Endothelial cell of umbilical vein (primary cell): ENCODE measurements at regions not wholly inside any gene's neighbourhood (a gene's known extent, or its start where the extent isn't known, plus 50 kb on each side); places are given as distances from the start of the nearest gene placed in this dataset.

Experiments used
- BruUV-seq: library from RNA; stranded (reverse); fragments of 400-500 nt; replicated peaks from 2 replicates; lab custom pipeline; 2021; lab: Mats Ljungman, UMichigan
- CTCF ChIA-PET: fragments of 300-600, 350-600 bp; sonication (Branson Sonifier 250); formaldehyde crosslinking; loops from one replicate; lab custom pipeline; 2021; ENCODE audit warnings: antibody characterized with exemption, inconsistent platforms; lab: Charles Lee
- POLR2A ChIA-PET: fragments of 300-600, 350-600 bp; sonication (Branson Sonifier 250); formaldehyde crosslinking; loops from one replicate; lab custom pipeline; 2021; ENCODE audit warnings: antibody characterized with exemption, inconsistent platforms; lab: Charles Lee
- DNase-seq: peaks from one replicate; pipeline ENCODE4 v3.0.0-alpha.2; 2011; ENCODE audit warnings: low read depth, low spot score
- FAIRE-seq: peaks from 2 replicates; lab custom pipeline; 2011; peaks lifted over from hg19 to GRCh38; lab: Jason Lieb, UNC
- H2AFZ ChIP-seq: 2 replicates; pipeline ENCODE4 v1.6.0; 2012; ENCODE audit warnings: low read depth, low read length, control low read depth, inconsistent platforms
- H3K27ac ChIP-seq: 2 replicates; pipeline ENCODE4 v1.5.1; 2011; ENCODE audit warnings: low read depth, mild to moderate bottlenecking, control low read depth, low read length, moderate library complexity; ENCODE audit not compliant: insufficient read depth
- H3K27me3 ChIP-seq, 2 experiments: 2 replicates each; pipeline versions ENCODE4 v1.6.0 to v1.6.1; 2011; ENCODE audit warnings: low read length in 2 of 2, mixed read lengths in 1 of 2; ENCODE audit not compliant: control insufficient read depth in 2 of 2, insufficient read depth in 2 of 2
- H3K36me3 ChIP-seq, 2 experiments: 2 replicates in 1 of 2; 3 replicates in 1 of 2; pipeline ENCODE4 v1.5.1; 2011; ENCODE audit warnings: low read length in 2 of 2, mild to moderate bottlenecking in 1 of 2, moderate library complexity in 1 of 2; ENCODE audit not compliant: control insufficient read depth in 2 of 2, insufficient read depth in 2 of 2; ENCODE audit errors: extremely low read depth in 1 of 2
- H3K4me1 ChIP-seq: 3 replicates; pipeline ENCODE4 v1.5.1; 2011; ENCODE audit warnings: mild to moderate bottlenecking, low read length; ENCODE audit not compliant: control insufficient read depth, insufficient read depth; ENCODE audit errors: extremely low read depth
- H3K4me2 ChIP-seq: 2 replicates; pipeline ENCODE4 v1.6.1; 2011; ENCODE audit warnings: low read length, control low read depth, mixed read lengths; ENCODE audit not compliant: insufficient read depth
- H3K4me3 ChIP-seq, 3 experiments: fragments of 200-600 bp in 1 of 3; sonication (generic), shearing (Covaris generic) in 1 of 3; replicated peaks in 1 of 3; 2 replicates each; pipeline ENCODE4 v1.5.1; 2011 to 2016; ENCODE audit warnings: control low read depth in 3 of 3, low read length in 3 of 3, mild to moderate bottlenecking in 2 of 3, inconsistent platforms in 1 of 3, low read depth in 1 of 3, moderate library complexity in 1 of 3; ENCODE audit not compliant: insufficient read depth in 1 of 3
- H3K79me2 ChIP-seq: 2 replicates; pipeline ENCODE4 v1.6.0; 2012; ENCODE audit warnings: low read length, inconsistent platforms; ENCODE audit not compliant: control insufficient read depth, insufficient read depth
- H3K9ac ChIP-seq: replicated peaks from 2 replicates; pipeline ENCODE3; 2011; ENCODE audit warnings: low read length, control low read depth; ENCODE audit not compliant: insufficient read depth; ENCODE audit errors: extremely low read depth
- H3K9me1 ChIP-seq: replicated peaks from 3 replicates; pipeline ENCODE4 v1.6.0; 2011; ENCODE audit warnings: mild to moderate bottlenecking, low read length; ENCODE audit not compliant: control insufficient read depth, insufficient read depth; ENCODE audit errors: extremely low read depth
- H3K9me3 ChIP-seq: replicated peaks from 2 replicates; pipeline ENCODE4 v1.5.1; 2012; ENCODE audit warnings: low read length, inconsistent platforms; ENCODE audit not compliant: control insufficient read depth, insufficient read depth
- H4K20me1 ChIP-seq: replicated peaks from 2 replicates; pipeline ENCODE3; 2011; ENCODE audit warnings: mild to moderate bottlenecking, low read length; ENCODE audit not compliant: control insufficient read depth, insufficient read depth; ENCODE audit errors: extremely low read depth
- EZH2 ChIP-seq: IDR thresholded peaks from 2 replicates; pipeline ENCODE4 v1.6.1; 2012; ENCODE audit warnings: borderline replicate concordance, low read depth, mild to moderate bottlenecking, moderate library complexity, low read length, inconsistent platforms; ENCODE audit not compliant: severe bottlenecking
- GATA2 ChIP-seq: IDR thresholded peaks from 2 replicates; pipeline ENCODE4 v1.7.0; 2011; ENCODE audit warnings: low read depth, mild to moderate bottlenecking, moderate library complexity, mixed read lengths, low read length; ENCODE audit not compliant: insufficient read length, insufficient read depth
- MYC ChIP-seq: IDR thresholded peaks from one replicate; pipeline ENCODE4 v1.6.1; 2011; ENCODE audit warnings: mild to moderate bottlenecking, low read depth, low read length
- POLR2A ChIP-seq: IDR thresholded peaks from 2 replicates; pipeline ENCODE4 v1.6.1; 2012; ENCODE audit warnings: low read depth, mild to moderate bottlenecking, control low read depth, low read length
- POLR2AphosphoS5 ChIP-seq: IDR thresholded peaks from 2 replicates; pipeline ENCODE4 v1.6.1; 2012; ENCODE audit warnings: low read depth, mild to moderate bottlenecking, control low read depth, low read length, moderate library complexity; ENCODE audit not compliant: insufficient read depth
- dilution Hi-C: fragments of 300-500 bp; cut with MboI; formaldehyde crosslinking; loops from one replicate; pipeline ENCODE4 v1.15.0; 2019; ENCODE audit warnings: low sequenced_read_pairs; ENCODE audit not compliant: extremely low pct_ligation_motif_present
- intact Hi-C: fragments of 100-400 bp; cut with micrococcal nuclease; formaldehyde crosslinking; loops from one replicate; pipeline ENCODE4 v1.10.0; 2022
- TF ChIP-seq, protein P1 (sequence below): IDR thresholded peaks from 2 replicates; pipeline ENCODE4 v1.6.1; 2011; ENCODE audit not compliant: insufficient read depth, insufficient read length
- TF ChIP-seq, protein P2 (sequence below), 2 donors: IDR thresholded peaks; 1 replicate in 1 of 2; 2 replicates in 1 of 2; pipeline ENCODE4 v1.5.1; 2011; ENCODE audit warnings: low read length in 2 of 2, mild to moderate bottlenecking in 2 of 2, moderate library complexity in 2 of 2, control low read depth in 1 of 2, inconsistent platforms in 1 of 2, low read depth in 1 of 2; ENCODE audit not compliant: insufficient read depth in 1 of 2; ENCODE audit errors: extremely low read depth in 1 of 2

DNA sequence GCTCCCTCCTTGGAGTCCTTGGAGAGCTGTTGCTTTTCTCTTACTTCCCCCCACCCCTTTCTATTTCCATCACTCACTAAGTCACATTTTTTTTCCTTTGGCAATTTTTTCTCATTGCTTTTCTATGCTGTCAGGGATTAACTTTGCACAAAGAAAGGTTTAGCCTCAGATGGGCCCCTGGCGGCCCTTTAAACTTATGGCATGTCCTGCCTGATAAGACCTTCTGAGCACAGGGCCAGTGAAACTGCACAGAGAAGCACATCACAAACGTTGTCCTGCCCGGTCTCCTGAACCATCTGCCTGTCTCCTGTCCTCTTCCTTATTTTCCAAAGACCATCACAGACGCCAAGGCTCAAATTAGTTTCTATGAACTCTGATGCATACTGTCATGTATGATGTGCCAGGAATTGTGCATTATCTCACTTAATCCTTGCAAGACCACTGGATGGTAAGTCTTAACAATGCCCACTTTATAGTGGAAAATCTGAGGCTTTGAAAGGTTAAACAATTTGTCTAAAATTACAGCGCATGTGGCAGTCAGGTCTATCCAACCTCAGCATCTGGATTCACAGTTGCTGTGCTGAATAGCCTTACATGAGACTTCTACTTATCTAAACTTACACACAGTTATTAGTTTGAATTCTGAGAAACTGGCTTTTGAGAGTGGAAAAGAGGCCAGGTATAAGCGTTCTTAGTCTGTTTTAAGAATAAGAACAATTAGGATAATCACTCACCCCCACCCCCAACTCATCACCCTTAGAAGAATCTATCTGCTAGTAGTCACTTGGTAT is 648.1 kb downstream of the NTRK3 start:
- Histone ChIP-seq H3K4me2 (no peak overlapping the region), H2AFZ (no peak overlapping the region), H3K36me3 (no peaks in the 10 kb centered on the region), H4K20me1 (no peaks in the 10 kb centered on the region), H3K4me1 (peaks cover 26% of the 10 kb centered on the region), H3K9me3 (no peaks in the 10 kb centered on the region), H3K9ac (peak overlapping the region; percentile 3), H3K27me3 (no peaks in the 10 kb centered on the region), H3K27ac (peak overlapping the region; percentile 84), H3K4me3 (no peak overlapping the region), H3K9me1 (no peaks in the 10 kb centered on the region), H3K79me2 (no peaks in the 10 kb centered on the region)
- FAIRE-seq (no peak), DNase-seq (no peak)
- BruUV-seq: no TSS peak
- ChIA-PET POLR2A (no interaction called here), CTCF (interaction anchor here (1.2 to 2.5 kb wide), 3 partner anchors 10 to 1744 kb away, joined by 3 to 12 read pairs (median 4); no protein-coding TSS in a partner anchor)
- TF ChIP-seq POLR2A: no peak
- TF ChIP-seq GATA2: no peak
- TF ChIP-seq, protein P1, sequence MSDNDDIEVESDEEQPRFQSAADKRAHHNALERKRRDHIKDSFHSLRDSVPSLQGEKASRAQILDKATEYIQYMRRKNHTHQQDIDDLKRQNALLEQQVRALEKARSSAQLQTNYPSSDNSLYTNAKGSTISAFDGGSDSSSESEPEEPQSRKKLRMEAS: no peak
- no peak for TF ChIP-seq MYC
- no peak for TF ChIP-seq EZH2
- TF ChIP-seq POLR2AphosphoS5: no peak
- dilution Hi-C loops: no loop called here
- intact Hi-C loops: no loop called here

DNA sequence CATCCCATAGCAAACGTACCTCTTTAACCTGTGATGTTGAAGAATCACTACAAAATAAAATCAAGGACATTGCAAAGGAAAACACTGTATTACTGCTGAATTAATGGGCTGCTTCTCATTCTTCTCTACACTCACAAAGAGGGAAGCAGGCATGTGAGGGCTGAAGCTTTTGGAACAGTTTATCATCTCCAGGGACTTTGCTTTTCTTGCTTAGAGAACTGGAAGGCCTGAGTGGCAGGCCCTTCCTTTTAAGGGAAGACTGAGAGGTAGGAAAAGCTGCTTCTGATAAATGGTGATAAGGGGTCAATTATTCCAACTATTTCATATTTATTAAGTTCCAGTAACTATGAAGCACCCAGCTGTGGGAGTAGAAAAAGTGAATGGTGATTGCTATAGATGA is 649.6 kb downstream of the NTRK3 start:
- Histone ChIP-seq H3K27ac (no peak overlapping the region), H3K9ac (no peak overlapping the region), H3K4me1 (peaks cover 26% of the 10 kb centered on the region), H3K9me1 (no peaks in the 10 kb centered on the region), H2AFZ (no peak overlapping the region), H4K20me1 (no peaks in the 10 kb centered on the region), H3K27me3 (no peaks in the 10 kb centered on the region), H3K36me3 (no peaks in the 10 kb centered on the region), H3K4me3 (no peak overlapping the region), H3K79me2 (no peaks in the 10 kb centered on the region), H3K4me2 (no peak overlapping the region), H3K9me3 (no peaks in the 10 kb centered on the region)
- no peak for TF ChIP-seq MYC
- TF ChIP-seq, protein P2, sequence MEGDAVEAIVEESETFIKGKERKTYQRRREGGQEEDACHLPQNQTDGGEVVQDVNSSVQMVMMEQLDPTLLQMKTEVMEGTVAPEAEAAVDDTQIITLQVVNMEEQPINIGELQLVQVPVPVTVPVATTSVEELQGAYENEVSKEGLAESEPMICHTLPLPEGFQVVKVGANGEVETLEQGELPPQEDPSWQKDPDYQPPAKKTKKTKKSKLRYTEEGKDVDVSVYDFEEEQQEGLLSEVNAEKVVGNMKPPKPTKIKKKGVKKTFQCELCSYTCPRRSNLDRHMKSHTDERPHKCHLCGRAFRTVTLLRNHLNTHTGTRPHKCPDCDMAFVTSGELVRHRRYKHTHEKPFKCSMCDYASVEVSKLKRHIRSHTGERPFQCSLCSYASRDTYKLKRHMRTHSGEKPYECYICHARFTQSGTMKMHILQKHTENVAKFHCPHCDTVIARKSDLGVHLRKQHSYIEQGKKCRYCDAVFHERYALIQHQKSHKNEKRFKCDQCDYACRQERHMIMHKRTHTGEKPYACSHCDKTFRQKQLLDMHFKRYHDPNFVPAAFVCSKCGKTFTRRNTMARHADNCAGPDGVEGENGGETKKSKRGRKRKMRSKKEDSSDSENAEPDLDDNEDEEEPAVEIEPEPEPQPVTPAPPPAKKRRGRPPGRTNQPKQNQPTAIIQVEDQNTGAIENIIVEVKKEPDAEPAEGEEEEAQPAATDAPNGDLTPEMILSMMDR (IDR thresholded peaks at IDR 0.05; ENCODE audit: extremely low read depth in 1 of 2, insufficient read depth in 1 of 2, low read depth in 1 of 2, low read length in 2 of 2): no peak
- TF ChIP-seq EZH2: no peak
- BruUV-seq: no TSS peak
- DNase-seq (no peak), FAIRE-seq (no peak)
- dilution Hi-C loops: no loop called here
- intact Hi-C loops: no loop called here
- CTCF ChIA-PET: interaction anchor here (1.3 kb wide), 1 partner anchor 11 kb away, joined by 3 read pairs; no protein-coding TSS in a partner anchor
- POLR2A ChIA-PET: no interaction called here
